K562 (cell line): ENCODE measurements at regions not wholly inside any gene's neighbourhood (a gene's known extent, or its start where the extent isn't known, plus 50 kb on each side); places are given as distances from the start of the nearest gene placed in this dataset.

Experiments
- FOXA3 ChIP-seq, 2 experiments: fragments of 450-650 bp in 1 of 2; sonication (generic) in 1 of 2; formaldehyde crosslinking; IDR thresholded peaks in 1 of 2; conservative IDR thresholded peaks in 1 of 2; 2 replicates each; pipeline versions ENCODE4 v1.4.0 to v1.8.0; 2020 to 2022; ENCODE audit warnings: mild to moderate bottlenecking in 2 of 2, missing genetic modification reagents in 1 of 2
- FOXJ3 ChIP-seq: sonication (generic); formaldehyde crosslinking; IDR thresholded peaks from 2 replicates; pipeline ENCODE4 v1.4.0; 2020; ENCODE audit warnings: mild to moderate bottlenecking, missing genetic modification reagents
- POLR2A ChIP-seq: fragments of 450-650 bp; conservative IDR thresholded peaks from 2 replicates; pipeline ENCODE4 v1.6.1; 2016
- RFX5 ChIP-seq: IDR thresholded peaks from 2 replicates; pipeline ENCODE4 v1.6.1; 2011; ENCODE audit warnings: low read depth, mild to moderate bottlenecking, improper control_type of control experiment, low read length
- SAP30 ChIP-seq: fragments of 200-600 bp; sonication (generic); IDR thresholded peaks from 2 replicates; pipeline ENCODE4 v1.6.1; 2012; ENCODE audit warnings: borderline replicate concordance, low read depth, mild to moderate bottlenecking, moderate library complexity, low read length, control low read depth, inconsistent platforms; ENCODE audit not compliant: insufficient read depth, poor library complexity, severe bottlenecking
- TSHZ1 ChIP-seq: fragments of 250-450 bp; sonication (Bioruptor Pico); IDR thresholded peaks from 2 replicates; pipeline ENCODE4 v1.4.0; 2020; ENCODE audit warnings: mild to moderate bottlenecking, moderate library complexity
- YY1 ChIP-seq, 3 experiments: IDR thresholded peaks; 2 replicates each; pipeline ENCODE4 v1.6.1; 2011; ENCODE audit warnings: low read length in 2 of 3, mild to moderate bottlenecking in 2 of 3, moderate library complexity in 2 of 3, borderline replicate concordance in 1 of 3, control low read depth in 1 of 3, low read depth in 1 of 3; ENCODE audit not compliant: insufficient read depth in 3 of 3, insufficient replicate concordance in 2 of 3, control insufficient read depth in 1 of 3, insufficient read length in 1 of 3; ENCODE audit errors: extremely low read depth in 1 of 3

GRCh38 chrX:9133426-9133825 lies 99.5 kb upstream of the FAM9B start:
- TF ChIP-seq YY1 (IDR thresholded peaks at IDR 0.05; ENCODE audit: borderline replicate concordance in 1 of 3, control insufficient read depth in 1 of 3, extremely low read depth in 1 of 3, insufficient read depth in 3 of 3, insufficient read length in 1 of 3, insufficient replicate concordance in 2 of 3, low read depth in 1 of 3, low read length in 2 of 3) (no peak), TSHZ1 (CRISPR knock-in tag) (no peak), FOXA3 (CRISPR knock-in tag; conservative IDR thresholded peaks at IDR 0.05 in 1 of 2, IDR thresholded peaks at IDR 0.05 in 1 of 2) (no peak), RFX5 (no peak), POLR2A (no peak), SAP30 (no peak), FOXJ3 (CRISPR knock-in tag) (no peak)
